ENCODE measurements at regions not wholly inside any gene's neighbourhood (a gene's known extent, or its start where the extent isn't known, plus 50 kb on each side); places are given as distances from the start of the nearest gene placed in this dataset.

DNA sequence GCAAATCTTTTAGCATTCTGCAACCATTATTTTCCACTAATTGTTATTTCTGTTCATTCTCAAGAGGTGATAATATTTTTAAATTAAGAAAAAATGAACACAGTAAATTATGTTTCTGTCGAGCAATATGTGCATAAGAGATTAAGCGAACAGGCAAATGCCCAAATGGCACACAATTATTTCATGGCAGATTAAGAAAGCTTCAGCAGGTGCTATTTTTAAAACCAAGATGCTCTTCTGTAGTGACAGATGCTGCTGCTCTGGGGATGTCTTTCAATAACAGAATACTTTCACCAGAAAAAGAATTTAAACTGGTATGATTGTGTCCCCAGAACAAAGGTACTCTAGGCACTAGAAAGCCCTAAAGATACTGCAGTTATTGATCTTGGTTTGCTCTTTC lies 412.7 kb upstream of the SORCS1 start:
- no peak overlapping the region for H3K4me3 ChIP-seq (replicated peaks in 1 of 2; ENCODE audit: low read depth in 1 of 2, low read length in 2 of 2)
- no peak for DNase-seq (ENCODE audit: low read depth, low spot score)
- ChIA-PET RAD21 (ENCODE audit: low non-redundant PET in 1 of 2, low total read pairs in 2 of 2, uncharacterized antibody in 2 of 2, unreplicated experiment in 2 of 2) (no interaction called here), CTCF (no interaction called here), POLR2A (no interaction called here)
- H3K27ac ChIP-seq (ENCODE audit: low read depth, low read length): no peak overlapping the region
- H3K36me3 ChIP-seq (ENCODE audit: control insufficient read depth in 1 of 2, insufficient read depth in 2 of 2, low read length in 2 of 2): no peaks in the 10 kb centered on the region
- TF ChIP-seq POLR2A (IDR thresholded peaks at IDR 0.05; ENCODE audit: borderline replicate concordance, extremely low read depth, insufficient read depth, insufficient read length): no peak
- TF ChIP-seq, protein P1, sequence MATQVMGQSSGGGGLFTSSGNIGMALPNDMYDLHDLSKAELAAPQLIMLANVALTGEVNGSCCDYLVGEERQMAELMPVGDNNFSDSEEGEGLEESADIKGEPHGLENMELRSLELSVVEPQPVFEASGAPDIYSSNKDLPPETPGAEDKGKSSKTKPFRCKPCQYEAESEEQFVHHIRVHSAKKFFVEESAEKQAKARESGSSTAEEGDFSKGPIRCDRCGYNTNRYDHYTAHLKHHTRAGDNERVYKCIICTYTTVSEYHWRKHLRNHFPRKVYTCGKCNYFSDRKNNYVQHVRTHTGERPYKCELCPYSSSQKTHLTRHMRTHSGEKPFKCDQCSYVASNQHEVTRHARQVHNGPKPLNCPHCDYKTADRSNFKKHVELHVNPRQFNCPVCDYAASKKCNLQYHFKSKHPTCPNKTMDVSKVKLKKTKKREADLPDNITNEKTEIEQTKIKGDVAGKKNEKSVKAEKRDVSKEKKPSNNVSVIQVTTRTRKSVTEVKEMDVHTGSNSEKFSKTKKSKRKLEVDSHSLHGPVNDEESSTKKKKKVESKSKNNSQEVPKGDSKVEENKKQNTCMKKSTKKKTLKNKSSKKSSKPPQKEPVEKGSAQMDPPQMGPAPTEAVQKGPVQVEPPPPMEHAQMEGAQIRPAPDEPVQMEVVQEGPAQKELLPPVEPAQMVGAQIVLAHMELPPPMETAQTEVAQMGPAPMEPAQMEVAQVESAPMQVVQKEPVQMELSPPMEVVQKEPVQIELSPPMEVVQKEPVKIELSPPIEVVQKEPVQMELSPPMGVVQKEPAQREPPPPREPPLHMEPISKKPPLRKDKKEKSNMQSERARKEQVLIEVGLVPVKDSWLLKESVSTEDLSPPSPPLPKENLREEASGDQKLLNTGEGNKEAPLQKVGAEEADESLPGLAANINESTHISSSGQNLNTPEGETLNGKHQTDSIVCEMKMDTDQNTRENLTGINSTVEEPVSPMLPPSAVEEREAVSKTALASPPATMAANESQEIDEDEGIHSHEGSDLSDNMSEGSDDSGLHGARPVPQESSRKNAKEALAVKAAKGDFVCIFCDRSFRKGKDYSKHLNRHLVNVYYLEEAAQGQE (IDR thresholded peaks at IDR 0.05; ENCODE audit: low read depth): no peak
- TF ChIP-seq, protein P2, sequence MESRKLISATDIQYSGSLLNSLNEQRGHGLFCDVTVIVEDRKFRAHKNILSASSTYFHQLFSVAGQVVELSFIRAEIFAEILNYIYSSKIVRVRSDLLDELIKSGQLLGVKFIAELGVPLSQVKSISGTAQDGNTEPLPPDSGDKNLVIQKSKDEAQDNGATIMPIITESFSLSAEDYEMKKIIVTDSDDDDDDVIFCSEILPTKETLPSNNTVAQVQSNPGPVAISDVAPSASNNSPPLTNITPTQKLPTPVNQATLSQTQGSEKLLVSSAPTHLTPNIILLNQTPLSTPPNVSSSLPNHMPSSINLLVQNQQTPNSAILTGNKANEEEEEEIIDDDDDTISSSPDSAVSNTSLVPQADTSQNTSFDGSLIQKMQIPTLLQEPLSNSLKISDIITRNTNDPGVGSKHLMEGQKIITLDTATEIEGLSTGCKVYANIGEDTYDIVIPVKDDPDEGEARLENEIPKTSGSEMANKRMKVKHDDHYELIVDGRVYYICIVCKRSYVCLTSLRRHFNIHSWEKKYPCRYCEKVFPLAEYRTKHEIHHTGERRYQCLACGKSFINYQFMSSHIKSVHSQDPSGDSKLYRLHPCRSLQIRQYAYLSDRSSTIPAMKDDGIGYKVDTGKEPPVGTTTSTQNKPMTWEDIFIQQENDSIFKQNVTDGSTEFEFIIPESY (IDR thresholded peaks at IDR 0.05; ENCODE audit: extremely low read depth, insufficient replicate concordance, low read length): no peak
- no peak for TF ChIP-seq ELF1 (IDR thresholded peaks at IDR 0.05; ENCODE audit: borderline replicate concordance, low read depth)
- H3K9ac ChIP-seq (ENCODE audit: low read length): no peak overlapping the region
- H3K4me2 ChIP-seq (ENCODE audit: low read length): no peak overlapping the region
- H2AFZ ChIP-seq (ENCODE audit: low read depth, low read length, poor library complexity, severe bottlenecking): no peak overlapping the region
- intact Hi-C loops (cut with micrococcal nuclease): no loop called here
- H3K9me3 ChIP-seq (ENCODE audit: control insufficient read depth in 1 of 2, insufficient read depth in 1 of 2, low read depth in 1 of 2, low read length in 2 of 2): peaks cover 29 to 44% of the 10 kb centered on the region in 2 experiments; a peak in 3 of 4 replicates
- H4K20me1 ChIP-seq (ENCODE audit: insufficient read depth): no peaks in the 10 kb centered on the region
- ATAC-seq: no peak
- H3K4me1 ChIP-seq (ENCODE audit: control insufficient read depth in 1 of 2, insufficient read depth in 2 of 2, low read length in 2 of 2): no peaks in the 10 kb centered on the region
- no peaks in the 10 kb centered on the region for H3K9me2 ChIP-seq (ENCODE audit: insufficient read depth)
- H3K27me3 ChIP-seq (ENCODE audit: insufficient read depth, low read length): no peaks in the 10 kb centered on the region
- BruUV-seq (replicated peaks): no TSS peak
- no peaks in the 10 kb centered on the region for H3K79me2 ChIP-seq (ENCODE audit: insufficient read depth, low read length)

Data from HCT116 (cell line).